Fibroblast of skin of scalp (primary cell): ENCODE measurements at regions not wholly inside any gene's neighbourhood (a gene's known extent, or its start where the extent isn't known, plus 50 kb on each side); places are given as distances from the start of the nearest gene placed in this dataset.

Experiments
- DNase-seq: peaks from one replicate; pipeline ENCODE4 v3.0.0-alpha.2; 2013

DNA sequence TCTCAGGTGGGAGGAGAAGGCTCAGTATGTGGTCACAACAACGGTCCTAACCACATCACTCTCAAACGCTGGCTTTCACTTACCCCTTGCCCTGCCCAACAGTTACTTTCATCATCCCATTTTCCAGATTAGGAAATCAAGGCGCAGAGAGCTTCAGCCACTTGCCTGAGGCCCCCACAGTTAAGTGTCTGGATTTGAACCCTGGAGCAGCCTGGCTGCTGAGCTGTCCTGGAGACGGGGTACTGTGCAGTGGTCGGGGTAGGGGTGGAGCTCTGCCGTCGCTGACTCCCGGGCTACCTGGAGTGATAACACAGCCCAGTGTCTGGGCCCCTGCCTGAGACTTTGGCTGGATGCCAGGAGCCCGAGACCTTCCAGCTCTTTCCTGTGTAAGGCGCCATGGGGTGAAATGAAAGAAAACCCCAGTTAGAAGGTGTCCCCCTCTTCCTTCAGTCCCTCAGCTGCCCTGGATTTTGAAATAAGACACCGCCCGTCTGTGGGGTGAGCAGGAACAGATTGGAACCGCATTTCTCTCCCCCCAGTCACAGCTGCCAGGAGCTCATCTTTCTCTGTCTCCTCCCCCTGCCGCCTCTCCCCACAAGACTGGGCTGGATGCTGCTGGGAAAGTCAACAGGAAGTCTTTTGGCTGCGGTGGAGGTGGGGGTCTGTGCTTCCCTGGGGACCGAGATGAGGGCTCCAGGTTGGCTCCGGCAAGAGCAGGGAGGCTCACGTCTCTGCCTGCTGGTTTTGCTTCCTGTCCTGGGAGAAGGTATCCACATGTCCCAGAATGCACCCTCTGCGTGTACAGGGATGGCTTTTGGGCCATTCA lies 280.2 kb downstream of the SEC14L1 start:
- peak; percentile 93 for DNase-seq

DNA sequence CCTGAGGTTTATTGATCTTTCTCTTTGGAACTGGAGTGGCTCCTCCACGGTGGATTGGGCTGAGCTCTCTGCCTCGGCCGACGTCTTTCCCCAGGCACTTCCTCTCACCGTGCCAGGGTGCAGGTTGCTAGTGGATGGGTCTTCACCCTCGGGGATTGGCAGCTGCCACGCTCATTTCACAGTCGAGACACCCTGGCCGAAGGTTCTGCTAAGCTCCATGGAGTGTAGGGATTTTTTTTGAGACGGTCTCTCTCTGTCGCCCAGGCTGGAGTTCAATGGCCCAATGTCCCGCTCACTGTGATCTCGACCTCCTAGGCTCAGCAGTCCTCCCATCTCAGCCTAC lies 280.8 kb downstream of the SEC14L1 start:
- DNase-seq = no peak

DNA sequence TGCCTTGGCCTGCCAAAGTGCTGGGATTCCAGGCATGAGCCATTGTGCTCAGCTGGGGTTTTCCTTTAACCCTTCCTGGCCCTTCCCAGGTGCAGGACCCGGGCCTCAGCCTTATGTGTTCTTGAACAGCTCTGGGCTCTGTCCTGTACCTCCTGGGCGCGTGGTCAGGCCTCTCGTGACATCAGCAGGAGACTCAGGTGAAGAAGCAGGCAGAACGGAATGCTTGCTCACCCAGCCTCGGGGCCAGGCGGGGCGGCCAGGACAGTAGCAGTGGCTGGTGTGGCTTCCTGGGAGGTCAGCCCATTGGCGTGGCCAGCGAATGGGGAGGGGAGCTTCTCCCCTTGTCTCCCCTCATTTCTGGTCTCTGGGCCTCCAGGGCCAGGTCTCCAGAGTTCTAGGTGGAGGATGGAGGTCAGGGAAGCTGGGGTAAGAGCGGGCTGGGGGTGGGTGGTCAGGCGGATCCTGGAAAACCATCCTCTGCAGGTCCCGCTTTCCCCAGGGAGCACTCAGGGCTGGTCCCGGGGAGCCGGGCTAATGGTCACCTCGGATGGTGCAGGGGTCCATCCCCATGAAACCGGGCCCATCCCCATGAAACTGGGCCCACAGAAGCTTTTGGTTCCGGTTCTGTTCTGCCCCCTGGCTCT lies 281.5 kb downstream of the SEC14L1 start:
- no peak for DNase-seq

DNA sequence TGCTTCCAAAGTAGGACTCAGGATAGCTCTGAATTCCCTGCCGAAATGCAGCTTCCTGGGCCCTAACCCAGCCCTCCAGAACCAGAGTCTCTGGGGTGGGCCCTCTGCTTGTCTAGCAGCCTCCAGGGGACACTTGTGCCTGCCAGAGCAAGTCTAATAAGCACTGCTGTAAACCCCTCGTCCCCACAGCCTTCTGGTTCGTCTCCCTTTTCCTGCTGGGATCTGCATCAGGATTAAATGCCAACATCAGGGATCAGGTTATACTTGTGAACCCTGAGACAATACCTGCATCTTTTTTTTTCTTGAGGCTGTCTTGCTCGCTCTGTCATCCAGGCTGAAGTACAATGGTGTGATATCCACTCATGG lies 282.0 kb downstream of the SEC14L1 start:
- no peak for DNase-seq

DNA sequence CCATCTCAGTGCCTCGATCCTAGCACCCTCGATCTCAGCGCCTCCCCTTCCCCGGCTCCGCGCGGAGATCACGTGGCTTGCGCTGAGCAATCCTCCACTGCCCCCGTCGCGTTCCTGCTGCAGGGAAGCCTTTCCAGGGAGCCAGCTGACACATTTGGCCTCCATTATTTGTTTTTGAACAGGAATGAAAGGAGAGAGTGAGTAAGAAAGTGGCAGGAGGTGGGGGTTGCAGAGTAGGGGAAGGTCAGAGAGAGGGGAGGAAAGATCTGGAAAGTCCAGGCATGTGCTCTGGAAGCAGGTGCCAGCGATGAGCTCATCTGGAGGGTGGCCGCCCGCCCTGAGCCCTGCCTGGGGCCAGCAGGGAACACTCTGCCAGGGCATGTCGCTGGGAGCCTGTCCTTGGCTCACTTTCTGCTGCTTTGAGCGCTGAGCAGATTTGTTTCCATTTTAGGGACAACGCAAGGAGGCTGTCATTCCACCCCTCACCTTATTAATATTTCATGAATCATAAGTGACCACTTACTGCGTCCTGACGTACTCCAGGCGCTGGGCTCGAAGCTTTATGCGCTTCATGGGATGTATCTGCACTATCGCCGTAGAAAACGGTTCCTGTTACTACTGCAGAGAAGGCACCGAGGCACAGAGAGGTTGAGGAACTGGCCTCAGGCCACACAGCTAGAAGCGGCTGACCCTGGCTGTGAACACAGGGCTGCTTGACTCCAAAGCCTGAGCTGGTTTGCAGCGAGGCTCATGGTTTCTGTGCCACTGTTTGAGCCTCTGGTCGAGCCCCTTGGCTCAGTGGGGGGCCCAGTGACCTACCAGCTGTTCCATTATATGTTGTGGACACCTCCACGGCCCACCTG lies 283.1 kb downstream of the SEC14L1 start:
- DNase-seq = peak; percentile 94

DNA sequence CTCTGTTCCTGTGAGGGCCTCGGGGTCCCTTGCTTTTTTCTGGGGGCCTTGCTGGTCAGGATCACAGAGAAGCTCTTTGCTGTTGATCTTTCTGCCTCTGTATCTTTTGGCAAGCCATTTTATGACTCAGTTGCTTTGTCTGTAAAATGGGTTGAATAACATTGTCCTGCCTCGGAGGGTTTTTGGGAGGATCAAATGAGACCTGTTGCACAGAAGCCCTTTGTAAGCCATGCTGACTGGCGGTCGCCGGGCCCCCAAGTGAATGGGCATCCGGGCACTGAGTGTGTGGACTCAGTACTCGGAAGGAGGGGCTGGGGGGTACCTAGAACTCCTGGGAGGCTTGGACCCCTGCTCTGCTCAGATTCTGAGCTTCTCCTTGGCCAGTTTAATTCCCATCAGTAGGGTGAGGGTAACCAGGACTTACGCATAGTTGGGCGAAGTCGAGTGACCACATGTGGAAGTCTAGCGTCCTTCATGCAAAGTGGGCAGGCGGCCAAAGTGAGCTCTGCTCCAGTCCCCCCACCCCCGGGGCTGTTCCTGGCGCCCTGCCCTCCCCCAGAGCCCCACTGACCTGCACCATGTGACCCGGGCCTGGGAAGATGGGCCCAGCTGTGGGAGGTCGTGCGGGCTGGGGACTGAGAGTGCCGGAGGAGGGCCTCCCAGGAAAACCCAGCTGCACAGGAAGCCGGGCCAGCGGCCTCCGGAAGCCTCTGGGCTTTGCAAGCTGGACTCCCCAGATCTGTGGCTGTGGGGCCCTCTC lies 284.0 kb downstream of the SEC14L1 start:
- peak; percentile 85 for DNase-seq

DNA sequence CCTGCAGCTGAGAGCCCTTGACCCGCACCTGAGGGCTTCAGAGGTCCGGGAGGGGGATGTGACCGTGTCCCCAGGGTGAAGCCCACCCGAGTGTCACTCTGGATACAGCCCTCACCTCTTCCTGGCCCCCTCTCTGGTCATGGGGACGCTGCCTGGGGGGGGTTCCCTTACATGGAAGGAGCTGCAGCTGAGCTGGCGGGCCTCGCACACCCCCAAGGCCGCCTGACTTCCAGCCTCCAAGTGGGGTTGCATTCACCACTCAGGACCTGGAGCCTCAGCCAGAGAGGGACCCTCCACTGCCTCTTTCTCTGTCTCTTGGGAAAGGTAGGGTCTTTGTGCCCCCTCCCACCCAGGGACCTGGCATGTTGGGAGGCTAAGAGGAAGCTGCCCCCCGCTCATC lies 284.6 kb downstream of the SEC14L1 start:
- no peak for DNase-seq

DNA sequence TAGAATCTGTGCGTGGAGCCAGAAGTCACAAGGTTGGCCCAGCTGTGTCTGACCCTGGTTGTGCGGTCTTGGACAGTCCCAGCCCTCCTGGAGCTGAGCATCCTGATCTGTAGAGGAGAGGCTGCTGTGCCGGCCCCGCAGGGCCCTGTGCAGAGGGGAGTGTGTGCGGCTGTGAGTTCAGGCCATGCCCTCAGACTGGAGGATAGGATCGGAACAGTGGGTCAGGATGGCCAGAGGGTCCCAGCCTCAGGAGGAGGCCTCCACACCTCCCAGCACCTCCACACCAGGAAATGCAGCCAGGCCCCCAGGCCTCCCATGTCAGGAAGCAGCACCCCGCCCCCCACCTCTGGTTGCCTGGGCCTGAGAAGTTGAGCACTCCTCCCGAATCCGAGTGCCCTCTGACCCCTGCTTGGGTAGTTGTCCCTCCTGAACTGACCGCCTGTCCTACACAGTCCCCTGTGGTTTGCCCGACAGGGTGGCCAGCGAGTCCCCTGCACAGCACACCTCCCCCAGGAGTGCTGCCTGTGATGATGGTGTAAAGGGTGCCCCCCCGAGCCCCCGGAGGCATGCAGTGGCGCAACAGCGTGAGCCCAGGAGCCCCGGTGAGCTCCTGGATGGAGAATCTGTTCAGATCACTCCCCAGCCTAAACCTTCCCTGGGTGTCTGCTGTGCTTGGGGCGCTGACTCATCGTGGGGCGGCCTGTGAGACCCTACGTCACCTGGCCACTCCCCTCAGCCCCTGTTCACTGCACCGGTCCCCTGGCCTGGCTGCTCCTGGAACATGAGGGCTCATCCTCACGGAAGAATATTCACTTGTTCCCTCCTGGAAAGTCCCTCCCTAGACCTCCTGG lies 285.2 kb downstream of the SEC14L1 start:
- peak; percentile 58 for DNase-seq

DNA sequence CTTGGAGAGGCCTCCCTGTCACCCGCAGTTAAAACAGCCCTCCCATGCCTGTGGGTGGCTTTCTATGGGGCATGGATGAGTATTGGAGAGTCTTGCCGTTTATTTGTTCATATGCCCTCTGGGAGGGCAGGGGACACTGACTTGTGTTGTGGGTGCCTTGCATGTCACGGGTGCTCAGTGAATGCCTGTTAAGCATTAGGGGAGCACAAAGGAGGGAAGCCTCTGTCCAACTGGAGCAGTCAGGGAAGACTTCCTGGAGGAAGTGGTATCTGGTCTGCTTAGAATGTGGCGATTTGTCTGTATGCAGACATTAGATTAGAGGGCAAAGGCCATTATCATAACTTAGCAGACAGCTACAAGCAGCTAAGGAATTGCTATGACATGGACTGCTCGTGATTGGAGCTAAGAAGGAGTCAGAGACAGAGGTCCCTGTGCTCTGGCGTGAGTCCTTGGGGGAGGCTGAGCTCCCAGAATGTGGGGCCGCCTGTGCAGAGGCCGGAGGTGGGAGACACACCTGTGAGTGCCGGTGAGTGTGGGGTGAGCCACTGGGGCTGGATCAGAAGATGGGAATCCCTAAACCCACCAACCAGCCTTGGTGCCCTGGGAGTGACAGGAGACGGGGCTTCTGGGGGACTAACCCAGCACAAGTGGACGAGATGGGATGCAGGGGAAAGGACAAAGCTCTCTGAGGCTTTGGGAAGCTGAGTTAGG lies 286.1 kb downstream of the SEC14L1 start:
- DNase-seq = no peak

DNA sequence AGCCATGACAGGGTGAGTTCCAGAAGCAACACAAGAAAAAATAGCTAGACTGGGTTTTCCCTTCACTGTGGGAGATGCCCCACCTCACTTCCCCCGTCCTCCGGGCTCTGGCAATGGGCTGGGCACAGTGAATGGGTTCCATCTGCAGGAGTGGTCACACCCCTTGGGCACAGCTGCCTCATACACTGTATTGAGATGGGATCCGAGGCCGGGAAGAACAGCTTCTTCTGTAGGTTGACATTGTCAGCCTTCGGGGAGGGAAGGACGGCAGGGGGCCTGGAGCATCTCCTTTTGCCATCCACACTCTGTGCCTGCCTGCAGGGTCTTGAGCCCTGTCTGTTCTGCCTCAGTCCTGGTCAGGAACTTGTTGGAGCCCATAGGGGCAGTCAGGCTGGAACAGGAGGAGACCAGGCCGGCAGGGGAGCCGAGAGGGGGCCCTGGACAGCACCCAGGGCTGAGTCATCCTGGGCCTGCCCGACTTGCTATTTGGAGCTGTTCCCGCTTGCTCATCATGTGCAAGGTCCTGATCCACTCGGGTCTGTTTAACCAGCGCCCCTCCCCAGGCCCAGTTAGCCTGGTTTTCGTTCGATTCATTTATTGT lies 286.7 kb downstream of the SEC14L1 start:
- peak; percentile 75 for DNase-seq

DNA sequence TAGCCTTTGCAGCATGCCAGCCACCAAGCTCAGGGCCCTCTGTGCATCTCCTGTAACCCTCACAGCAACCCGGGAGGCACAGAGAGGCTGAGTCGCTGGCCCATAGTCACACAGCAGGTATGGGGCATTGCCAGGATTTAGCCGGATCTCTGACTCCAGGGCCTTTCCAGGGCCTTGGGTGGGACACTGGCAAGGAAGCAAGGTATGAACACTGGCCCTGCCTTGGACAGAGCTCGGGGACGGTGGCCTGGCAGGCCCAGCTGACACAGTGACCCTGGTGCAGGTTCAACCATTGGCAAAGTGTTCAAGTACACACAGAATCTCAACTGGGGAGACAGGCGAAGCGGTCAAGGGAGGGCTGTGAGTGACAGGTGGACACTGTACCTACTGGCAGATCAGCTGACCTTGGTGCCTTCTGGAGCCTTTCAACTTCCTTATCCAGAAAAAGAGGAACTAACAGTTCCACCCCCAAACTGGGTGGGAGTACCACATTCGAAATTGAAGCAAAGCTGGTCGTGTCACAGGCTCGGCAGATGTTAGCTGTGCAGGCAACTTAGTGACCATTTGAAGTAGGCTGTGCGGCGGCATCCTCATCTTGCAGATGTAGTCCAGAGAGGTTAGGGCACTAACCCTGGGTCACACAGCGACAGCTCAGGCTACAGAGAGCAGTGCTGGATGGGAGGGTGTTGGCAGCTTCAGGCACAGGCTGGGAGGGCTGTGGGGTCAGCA lies 287.4 kb downstream of the SEC14L1 start:
- no peak for DNase-seq

DNA sequence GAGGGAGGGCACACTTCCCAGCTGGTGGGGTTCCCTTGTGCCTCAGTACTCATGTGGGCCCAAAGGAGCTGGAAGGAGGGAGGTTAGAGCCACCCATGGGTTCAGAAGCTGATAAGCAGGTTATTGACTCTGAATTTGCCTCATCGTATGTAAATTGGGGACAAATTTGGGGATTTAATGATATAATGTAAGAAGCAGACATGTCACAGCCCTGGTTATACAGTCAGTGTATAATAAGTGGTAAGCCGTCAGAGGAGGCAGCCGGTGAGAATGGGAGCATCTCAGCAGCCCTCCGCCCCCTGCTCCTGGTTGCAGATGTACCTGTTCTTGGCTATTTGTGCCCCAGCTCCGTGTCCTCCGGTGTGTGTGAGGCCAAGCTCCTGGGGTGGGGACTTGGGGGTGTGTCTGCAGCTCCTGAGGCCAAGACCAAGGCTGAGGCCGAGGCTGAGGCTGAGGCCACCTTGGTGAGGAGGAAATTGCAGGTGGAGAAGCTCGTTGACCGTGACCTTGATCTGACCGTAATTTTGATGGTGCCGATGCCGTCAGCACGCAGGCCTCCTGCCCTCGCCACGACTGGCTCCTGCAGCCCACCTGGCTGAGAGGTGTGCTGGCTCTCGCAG lies 288.1 kb downstream of the SEC14L1 start:
- DNase-seq = no peak

DNA sequence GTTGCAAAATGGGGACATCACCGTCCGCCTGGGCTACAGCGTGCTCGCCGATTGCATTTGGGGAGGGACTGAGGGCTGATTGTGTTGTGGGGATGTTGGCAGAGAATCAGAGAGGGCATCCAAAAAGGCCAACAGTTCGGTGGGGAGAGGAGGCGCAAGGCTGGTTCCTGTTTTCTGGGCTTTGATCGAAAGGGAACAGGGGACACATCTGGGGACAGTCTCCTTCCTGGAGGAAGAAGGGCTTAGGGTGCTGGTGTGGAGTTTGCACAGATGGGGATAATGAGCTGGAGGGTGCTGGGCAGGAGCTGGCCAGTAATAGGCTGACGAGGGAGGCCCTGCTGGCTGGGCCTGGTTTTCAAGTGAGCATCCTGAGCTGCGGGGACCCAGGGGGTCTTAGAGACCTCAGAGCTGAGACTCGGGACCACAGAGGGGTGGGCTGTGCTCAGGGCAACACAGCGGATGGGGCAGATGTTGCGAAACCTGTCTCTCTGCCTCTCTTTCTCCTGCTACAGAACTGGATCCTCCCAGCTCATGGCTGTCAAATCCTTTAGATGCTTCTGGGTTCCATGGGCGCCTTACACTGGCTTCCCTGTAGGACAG lies 288.7 kb downstream of the SEC14L1 start:
- DNase-seq = no peak

DNA sequence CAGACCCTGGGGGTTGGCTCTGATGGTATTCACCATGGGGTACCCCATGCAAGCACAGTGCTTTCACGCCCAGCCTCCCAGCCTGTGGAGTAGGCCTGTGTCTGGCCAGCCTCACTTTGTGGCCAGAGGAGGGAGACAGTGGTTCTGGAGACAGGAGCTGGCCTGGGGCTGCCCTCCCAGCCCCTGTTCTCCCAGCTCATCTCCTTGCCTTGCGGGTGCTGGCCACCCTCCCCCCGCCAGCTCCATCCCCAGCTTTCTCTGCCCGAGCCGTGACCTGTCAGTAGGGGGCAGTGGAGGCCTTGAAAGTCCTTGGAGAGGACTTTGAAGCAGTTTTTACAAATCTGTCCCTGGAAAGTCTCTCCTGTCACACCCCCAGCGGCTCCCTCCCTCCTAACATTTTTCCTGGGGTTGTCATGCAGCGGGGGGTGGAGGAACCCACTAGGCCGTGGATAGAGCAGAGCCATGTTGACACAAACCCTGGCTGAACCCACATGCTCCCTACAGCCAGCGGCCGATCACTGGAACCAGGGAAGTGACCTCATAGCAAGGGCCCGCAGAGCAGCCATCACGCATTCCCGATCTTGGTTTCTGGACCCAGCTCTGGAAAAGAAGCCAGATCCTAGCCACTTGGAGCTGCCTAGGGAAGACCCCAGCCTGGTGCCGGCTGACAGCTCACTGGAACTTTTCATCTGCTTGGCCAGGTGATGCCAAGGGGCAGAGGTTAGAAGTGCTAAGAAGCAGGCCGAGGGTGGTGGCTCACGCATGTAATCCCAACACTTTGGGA lies 289.4 kb downstream of the SEC14L1 start:
- DNase-seq = peak; percentile 99

DNA sequence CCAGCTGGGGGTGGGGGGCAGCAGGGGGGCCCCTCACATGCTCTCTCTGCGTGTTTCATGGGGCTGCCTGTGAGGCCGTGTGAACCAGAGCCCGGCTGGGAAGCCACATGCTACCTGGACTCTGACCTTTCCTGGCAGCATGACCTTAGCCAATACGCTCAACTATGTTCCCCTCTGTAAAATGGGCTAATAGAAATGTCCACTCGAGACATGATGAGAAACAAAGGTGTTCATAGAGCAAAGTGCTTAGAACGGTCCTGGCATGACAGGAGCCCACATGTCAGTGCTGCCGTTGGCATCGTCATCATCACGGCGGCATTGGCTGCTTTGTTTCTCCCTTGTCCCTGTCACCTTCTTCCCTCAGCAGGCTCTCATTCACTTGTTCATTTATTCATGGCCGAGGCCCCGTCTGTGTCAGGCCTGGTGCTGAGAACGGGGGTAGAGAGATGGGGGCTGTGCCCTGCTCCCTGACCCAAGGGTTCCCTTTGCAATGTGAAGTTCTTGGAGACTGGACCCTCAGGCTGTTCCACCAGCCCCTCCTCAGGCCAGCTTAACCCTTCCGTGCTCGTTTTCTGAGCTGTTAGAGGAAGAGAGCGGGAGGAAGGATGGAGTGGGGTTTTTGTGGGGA lies 291.4 kb downstream of the SEC14L1 start:
- DNase-seq = no peak

DNA sequence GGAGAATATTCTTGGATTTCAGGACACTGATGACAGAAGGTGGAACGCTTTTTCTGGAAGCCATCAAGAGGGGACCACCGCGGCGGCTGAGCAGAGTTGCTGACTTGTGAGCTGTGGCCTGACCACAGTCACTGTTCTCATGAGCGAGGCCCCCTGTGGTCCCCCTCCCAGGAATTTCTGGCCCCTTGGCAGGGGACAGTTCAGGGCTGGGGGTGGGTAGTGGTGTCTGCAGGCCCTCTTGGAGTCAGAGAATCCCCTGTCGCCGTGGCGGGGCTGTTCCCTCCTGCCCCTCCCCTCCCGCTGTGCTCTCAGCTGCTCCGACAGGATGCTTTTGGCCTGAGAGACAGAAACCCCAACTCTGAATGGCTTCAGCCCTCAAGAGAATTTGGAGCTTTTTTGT lies 292.0 kb downstream of the SEC14L1 start:
- peak; percentile 66 for DNase-seq

DNA sequence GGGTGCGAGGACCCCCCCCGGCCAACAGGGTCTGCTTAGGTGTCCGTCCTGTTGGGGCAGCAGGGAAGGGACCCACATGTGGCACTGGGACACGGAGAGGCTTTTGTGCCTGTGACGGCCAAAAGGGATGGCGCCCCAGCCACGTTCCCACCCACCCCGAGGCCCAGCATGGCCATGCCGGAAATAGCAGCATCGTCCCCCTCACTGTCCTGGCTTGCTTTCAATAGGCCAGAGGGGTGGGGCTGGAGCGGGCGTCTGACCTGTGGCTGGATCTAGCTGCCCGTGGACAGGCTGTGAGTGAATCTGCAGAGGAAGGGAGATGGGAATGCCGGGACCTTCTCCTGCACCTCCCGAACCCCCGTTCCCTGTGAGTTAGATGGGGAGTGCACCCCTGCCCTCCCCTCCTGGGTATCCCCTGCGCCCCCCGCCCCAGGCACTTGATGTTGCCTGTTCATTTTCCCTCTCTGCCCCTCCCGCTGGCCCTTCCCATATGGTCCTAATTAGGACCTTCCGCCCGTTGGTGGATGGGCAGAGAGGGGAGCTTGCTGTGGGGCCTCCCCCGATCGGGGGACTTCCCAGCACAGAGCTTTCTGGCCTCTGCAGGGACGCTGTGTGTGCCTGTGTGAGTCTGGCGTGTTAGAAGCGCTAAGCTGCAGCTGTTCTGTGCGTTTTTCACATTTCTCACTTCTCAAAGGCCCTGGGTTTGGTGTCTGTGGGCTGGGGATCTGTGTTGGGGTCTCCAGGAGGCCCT lies 292.8 kb downstream of the SEC14L1 start:
- peak; percentile 88 for DNase-seq
